ENCODE measurements at regions not wholly inside any gene's neighbourhood (a gene's known extent, or its start where the extent isn't known, plus 50 kb on each side); places are given as distances from the start of the nearest gene placed in this dataset.
A peak's percentile ranks its signal among the peaks of the same experiment; 100 is the strongest.
"Not testable (repeated sequence)": the region's sequence is repeated elsewhere in the genome, so short reads cannot be mapped to it uniquely, and the experiment has no call there.

DNA sequence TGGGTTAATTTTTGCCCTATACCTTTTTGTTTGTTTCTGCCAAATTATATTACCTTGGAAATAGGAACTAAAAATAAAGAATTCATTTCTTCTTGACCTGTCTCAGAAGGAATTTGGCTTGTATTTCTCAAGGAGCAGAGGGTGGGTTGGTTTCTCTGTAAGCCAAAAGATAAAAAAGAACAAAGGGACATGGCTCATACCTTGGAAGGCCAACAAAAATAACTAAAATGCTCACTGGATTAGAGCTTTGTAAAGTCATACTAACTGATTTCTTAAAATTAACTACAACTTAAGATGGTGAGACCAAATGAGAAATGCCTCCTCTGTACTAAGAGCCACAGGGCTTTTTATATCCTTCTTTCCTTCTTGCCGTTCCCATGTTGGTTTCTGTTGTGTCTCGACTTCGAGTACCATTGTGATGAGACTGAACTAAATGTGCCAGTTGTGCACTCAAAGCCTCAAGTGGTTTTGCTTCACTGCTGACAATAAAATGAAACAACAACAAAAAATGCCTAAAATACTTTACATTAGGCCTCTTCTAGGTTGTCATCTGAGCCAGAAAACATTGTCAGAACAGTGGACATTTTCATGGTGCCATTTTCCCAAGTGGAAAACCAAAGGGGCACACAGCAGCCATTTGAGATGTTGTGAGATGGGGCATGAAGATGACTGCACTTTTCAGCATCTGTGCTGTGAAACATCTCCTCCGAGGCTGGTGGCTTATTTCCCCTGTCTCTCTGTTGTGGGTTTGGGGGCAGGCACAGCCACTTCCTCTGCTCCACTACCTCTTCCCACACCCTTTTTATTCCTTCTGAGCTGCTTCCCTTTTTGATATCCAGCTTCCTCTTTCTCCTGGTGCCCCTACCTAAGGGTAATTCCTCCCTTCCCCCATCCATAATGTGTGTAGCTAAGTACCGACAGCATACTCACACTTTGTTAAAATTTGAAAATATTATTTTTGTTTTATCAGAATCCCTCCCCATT lies 51.8 kb upstream of the AGR3 start:
- Histone ChIP-seq H3K36me3 (ENCODE audit: control insufficient read depth, insufficient read depth, low read length) (no peaks in the 10 kb centered on the region), H3K9me3 (ENCODE audit: control insufficient read depth, low read depth, low read length) (no peaks in the 10 kb centered on the region), H3K4me3 (ENCODE audit: low read length) (no peak overlapping the region), H3K27ac (ENCODE audit: low read length) (no peak overlapping the region), H3K27me3 (ENCODE audit: control insufficient read depth, insufficient read depth, low read length) (no peaks in the 10 kb centered on the region), H3K4me1 (ENCODE audit: control insufficient read depth, insufficient read depth, low read length) (no peaks in the 10 kb centered on the region)
- no peak for DNase-seq
- no CpG with 5 or more reads among the region's 5 CpGs for WGBS (ENCODE audit: insufficient coverage, low lambda C conversion rate)

GRCh38 chr7:16934722-16935340 lies 53.0 kb upstream of the AGR3 start:
- H3K9me3 ChIP-seq (ENCODE audit: control insufficient read depth, low read depth, low read length): no peaks in the 10 kb centered on the region

DNA sequence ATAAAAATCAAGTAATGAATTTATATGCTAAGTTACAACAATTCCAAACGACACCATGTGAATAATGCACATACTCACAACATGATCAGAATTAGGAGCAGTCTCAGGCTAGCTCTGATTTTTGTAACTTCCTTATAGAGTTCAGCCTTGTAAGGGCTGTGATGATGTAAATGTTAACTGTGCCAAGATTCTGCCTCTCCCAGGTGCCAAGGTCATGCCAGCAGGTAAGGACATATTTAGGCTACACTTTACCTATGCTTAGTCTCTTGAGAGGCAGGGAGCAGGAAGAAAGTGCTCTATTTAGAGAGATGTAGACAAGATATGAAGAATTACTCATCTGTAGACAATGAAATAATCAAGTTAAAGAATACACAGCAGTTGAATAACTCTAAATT lies 53.6 kb upstream of the AGR3 start:
- no peaks in the 10 kb centered on the region for H3K36me3 ChIP-seq (ENCODE audit: control insufficient read depth, insufficient read depth, low read length)
- no peaks in the 10 kb centered on the region for H3K27me3 ChIP-seq (ENCODE audit: control insufficient read depth, insufficient read depth, low read length)
- peaks cover 2% of the 10 kb centered on the region for H3K4me1 ChIP-seq (ENCODE audit: control insufficient read depth, insufficient read depth, low read length)
- no peaks in the 10 kb centered on the region for H3K9me3 ChIP-seq (ENCODE audit: control insufficient read depth, low read depth, low read length)
- no CpG with 5 or more reads among the region's 1 CpG for WGBS (ENCODE audit: insufficient coverage, low lambda C conversion rate)
- peak in 1 of 2 donors; percentile 36 for DNase-seq
- H3K27ac ChIP-seq (ENCODE audit: low read length): no peak overlapping the region
- no peak overlapping the region for H3K4me3 ChIP-seq (ENCODE audit: low read length)

More at GRCh38 chr7:16934722-16935340, 53.0 kb upstream of the AGR3 start:
- 90% methylated on average over 2 of the region's 6 CpGs for WGBS (ENCODE audit: insufficient coverage, low lambda C conversion rate)
- DNase-seq: no peak
- Histone ChIP-seq H3K36me3 (ENCODE audit: control insufficient read depth, insufficient read depth, low read length) (no peaks in the 10 kb centered on the region), H3K27ac (ENCODE audit: low read length) (no peak overlapping the region), H3K4me1 (ENCODE audit: control insufficient read depth, insufficient read depth, low read length) (peaks cover 2% of the 10 kb centered on the region), H3K4me3 (ENCODE audit: low read length) (no peak overlapping the region), H3K27me3 (ENCODE audit: control insufficient read depth, insufficient read depth, low read length) (no peaks in the 10 kb centered on the region)

GRCh38 chr7:16936626-16937422 lies 55.0 kb upstream of the AGR3 start:
- Histone ChIP-seq H3K27ac (ENCODE audit: low read length) (no peak overlapping the region), H3K36me3 (ENCODE audit: control insufficient read depth, insufficient read depth, low read length) (no peaks in the 10 kb centered on the region), H3K27me3 (ENCODE audit: control insufficient read depth, insufficient read depth, low read length) (no peaks in the 10 kb centered on the region), H3K9me3 (ENCODE audit: control insufficient read depth, low read depth, low read length) (no peaks in the 10 kb centered on the region), H3K4me1 (ENCODE audit: control insufficient read depth, insufficient read depth, low read length) (peaks cover 2% of the 10 kb centered on the region), H3K4me3 (ENCODE audit: low read length) (no peak overlapping the region)
- WGBS (ENCODE audit: insufficient coverage, low lambda C conversion rate): 93% methylated on average over 4 of the region's 4 CpGs
- no peak for DNase-seq

GRCh38 chr7:16939161-16939560 lies 57.4 kb upstream of the AGR3 start:
- peaks cover 2% of the 10 kb centered on the region for H3K4me1 ChIP-seq (ENCODE audit: control insufficient read depth, insufficient read depth, low read length)
- H3K4me3 ChIP-seq (ENCODE audit: low read length): no peak overlapping the region
- no peaks in the 10 kb centered on the region for H3K27me3 ChIP-seq (ENCODE audit: control insufficient read depth, insufficient read depth, low read length)
- H3K36me3 ChIP-seq (ENCODE audit: control insufficient read depth, insufficient read depth, low read length): no peaks in the 10 kb centered on the region
- no peak for DNase-seq
- peaks cover 7% of the 10 kb centered on the region for H3K9me3 ChIP-seq (ENCODE audit: control insufficient read depth, low read depth, low read length)
- no peak overlapping the region for H3K27ac ChIP-seq (ENCODE audit: low read length)

DNA sequence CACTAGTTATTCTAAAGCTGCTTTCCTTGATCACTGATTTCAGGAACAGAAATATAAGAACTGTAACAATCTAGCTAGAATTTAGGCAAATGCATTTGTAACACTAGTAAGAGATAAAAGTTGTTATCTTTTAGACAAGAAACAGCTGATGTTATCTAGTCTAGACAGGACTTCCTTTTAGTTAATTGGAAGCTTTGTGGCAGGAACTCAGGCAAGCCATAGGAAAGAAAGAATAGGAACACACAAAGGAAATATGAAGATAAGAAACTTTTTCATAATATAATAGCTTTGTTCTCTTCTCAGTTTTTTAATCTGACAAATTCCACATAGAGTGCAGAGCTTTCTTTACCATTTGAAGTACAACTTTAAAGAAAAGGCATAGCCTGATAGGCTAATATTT lies 59.0 kb upstream of the AGR3 start:
- no peak overlapping the region for H3K4me3 ChIP-seq (ENCODE audit: low read length)
- H3K27me3 ChIP-seq (ENCODE audit: control insufficient read depth, insufficient read depth, low read length): no peaks in the 10 kb centered on the region
- peaks cover 2% of the 10 kb centered on the region for H3K4me1 ChIP-seq (ENCODE audit: control insufficient read depth, insufficient read depth, low read length)
- no peak overlapping the region for H3K27ac ChIP-seq (ENCODE audit: low read length)
- DNase-seq: no peak
- H3K9me3 ChIP-seq (ENCODE audit: control insufficient read depth, low read depth, low read length): peaks cover 7% of the 10 kb centered on the region
- no peaks in the 10 kb centered on the region for H3K36me3 ChIP-seq (ENCODE audit: control insufficient read depth, insufficient read depth, low read length)

GRCh38 chr7:16942929-16943509 lies 61.2 kb upstream of the AGR3 start:
- H3K36me3 ChIP-seq (ENCODE audit: control insufficient read depth, insufficient read depth, low read length): no peaks in the 10 kb centered on the region
- DNase-seq: no peak
- no CpG with 5 or more reads among the region's 21 CpGs for WGBS (ENCODE audit: insufficient coverage, low lambda C conversion rate)
- peaks cover 2% of the 10 kb centered on the region for H3K4me1 ChIP-seq (ENCODE audit: control insufficient read depth, insufficient read depth, low read length)
- H3K9me3 ChIP-seq (ENCODE audit: control insufficient read depth, low read depth, low read length): peaks cover 10% of the 10 kb centered on the region
- H3K27me3 ChIP-seq (ENCODE audit: control insufficient read depth, insufficient read depth, low read length): no peaks in the 10 kb centered on the region
- H3K27ac ChIP-seq (ENCODE audit: low read length): no peak overlapping the region
- H3K4me3 ChIP-seq (ENCODE audit: low read length): no peak overlapping the region

GRCh38 chr7:16944936-16945335 lies 63.2 kb upstream of the AGR3 start:
- Histone ChIP-seq H3K27me3 (ENCODE audit: control insufficient read depth, insufficient read depth, low read length) (no peaks in the 10 kb centered on the region), H3K9me3 (ENCODE audit: control insufficient read depth, low read depth, low read length) (peaks cover 13% of the 10 kb centered on the region), H3K4me1 (ENCODE audit: control insufficient read depth, insufficient read depth, low read length) (no peaks in the 10 kb centered on the region), H3K27ac (ENCODE audit: low read length) (no peak overlapping the region), H3K36me3 (ENCODE audit: control insufficient read depth, insufficient read depth, low read length) (no peaks in the 10 kb centered on the region), H3K4me3 (ENCODE audit: low read length) (no peak overlapping the region)
- WGBS (ENCODE audit: insufficient coverage, low lambda C conversion rate): no CpG with 5 or more reads among the region's 1 CpG
- no peak for DNase-seq

- WGBS (ENCODE audit: insufficient coverage, low lambda C conversion rate): 100% methylated on average over 2 of the region's 5 CpGs
- Histone ChIP-seq H3K9me3 (ENCODE audit: control insufficient read depth, low read depth, low read length) (peaks cover 13% of the 10 kb centered on the region), H3K36me3 (ENCODE audit: control insufficient read depth, insufficient read depth, low read length) (no peaks in the 10 kb centered on the region), H3K27me3 (ENCODE audit: control insufficient read depth, insufficient read depth, low read length) (no peaks in the 10 kb centered on the region), H3K27ac (ENCODE audit: low read length) (no peak overlapping the region), H3K4me1 (ENCODE audit: control insufficient read depth, insufficient read depth, low read length) (no peaks in the 10 kb centered on the region), H3K4me3 (ENCODE audit: low read length) (no peak overlapping the region)
- DNase-seq: no peak
These were observed 63.6 kb upstream of the AGR3 start for GRCh38 chr7:16945372-16945771.

GRCh38 chr7:16948110-16948509 lies 66.3 kb upstream of the AGR3 start:
- 100% methylated on average over 1 of the region's 4 CpGs for WGBS (ENCODE audit: insufficient coverage, low lambda C conversion rate)
- H3K27ac ChIP-seq (ENCODE audit: low read length); H3K27me3 ChIP-seq (ENCODE audit: control insufficient read depth, insufficient read depth, low read length); H3K4me1 ChIP-seq (ENCODE audit: control insufficient read depth, insufficient read depth, low read length); H3K9me3 ChIP-seq (ENCODE audit: control insufficient read depth, low read depth, low read length); DNase-seq; H3K36me3 ChIP-seq (ENCODE audit: control insufficient read depth, insufficient read depth, low read length); H3K4me3 ChIP-seq (ENCODE audit: low read length): not testable (repeated sequence)

Data from large intestine (tissue), 3 donors.